ENCODE measurements at regions not wholly inside any gene's neighbourhood (a gene's known extent, or its start where the extent isn't known, plus 50 kb on each side); places are given as distances from the start of the nearest gene placed in this dataset.

- TF ChIP-seq GLIS3 (CRISPR knock-in tag; IDR thresholded peaks at IDR 0.05): no peak
- no peak for TF ChIP-seq RARB (CRISPR knock-in tag; IDR thresholded peaks at IDR 0.05)
These were observed 355.6 kb downstream of the SIPA1L2 start for GRCh38 chr1:232274236-232274855.
